Smooth muscle cell (in vitro differentiated cells): ENCODE measurements at regions not wholly inside any gene's neighbourhood (a gene's known extent, or its start where the extent isn't known, plus 50 kb on each side); places are given as distances from the start of the nearest gene placed in this dataset.

ENCODE experiments used
- DNase-seq: peaks from one replicate; lab custom pipeline; 2025; ENCODE audit not compliant: unreplicated experiment; lab: John Stamatoyannopoulos, UW
- H2AFZ ChIP-seq: fragments of 200-600 bp; sonication (generic); 2 replicates; pipeline ENCODE4 v1.6.0; 2016; ENCODE audit warnings: antibody characterized with exemption, low read depth, mild to moderate bottlenecking
- H3F3A ChIP-seq: fragments of 200-600 bp; sonication (generic); 2 replicates; pipeline ENCODE4 v1.6.0; 2017; ENCODE audit warnings: antibody characterized with exemption, low read depth
- H3K27ac ChIP-seq: fragments of 200-600 bp; sonication (generic); 2 replicates; pipeline ENCODE4 v1.5.1; 2016; ENCODE audit warnings: low read depth, mild to moderate bottlenecking
- H3K27me3 ChIP-seq: fragments of 200-600 bp; sonication (generic); 2 replicates; pipeline ENCODE4 v1.6.1; 2016; ENCODE audit warnings: low read depth, mild to moderate bottlenecking
- H3K36me3 ChIP-seq: fragments of 200-600 bp; sonication (generic); 2 replicates; pipeline ENCODE4 v1.5.1; 2016; ENCODE audit warnings: low read depth
- H3K4me1 ChIP-seq: fragments of 200-600 bp; sonication (generic); 2 replicates; pipeline ENCODE4 v1.5.1; 2016; ENCODE audit warnings: low read depth
- H3K4me2 ChIP-seq: fragments of 200-600 bp; sonication (generic); 2 replicates; pipeline ENCODE4 v1.6.0; 2016; ENCODE audit warnings: mild to moderate bottlenecking
- H3K4me3 ChIP-seq: fragments of 200-600 bp; sonication (generic); 2 replicates; pipeline ENCODE4 v1.5.1; 2016; ENCODE audit warnings: mild to moderate bottlenecking
- H3K79me2 ChIP-seq: fragments of 200-600 bp; sonication (generic); 2 replicates; pipeline ENCODE4 v1.6.0; 2016; ENCODE audit warnings: low read depth, mild to moderate bottlenecking
- H3K9ac ChIP-seq: fragments of 200-600 bp; sonication (generic); 2 replicates; pipeline ENCODE4 v1.6.0; 2016; ENCODE audit warnings: low read depth
- H3K9me3 ChIP-seq: fragments of 200-600 bp; sonication (generic); replicated peaks from 2 replicates; pipeline ENCODE4 v1.5.1; 2016; ENCODE audit warnings: low read depth
- H4K20me1 ChIP-seq: fragments of 200-600 bp; sonication (generic); 2 replicates; pipeline ENCODE4 v1.6.0; 2016; ENCODE audit warnings: low read depth
- WGBS: methylation state at CpG from one replicate; pipeline ENCODE4 v1.1.7; 2016; ENCODE audit warnings: low lambda C conversion rate; 5-methylcytosine and 5-hydroxymethylcytosine counted together
- TF ChIP-seq, protein P1 (sequence below): fragments of 200-600 bp; sonication (generic); IDR thresholded peaks from 2 replicates; pipeline ENCODE4 v1.5.1; 2017; ENCODE audit warnings: borderline replicate concordance, mild to moderate bottlenecking, antibody characterized with exemption; ENCODE audit not compliant: insufficient read depth, poor library complexity, severe bottlenecking

DNA sequence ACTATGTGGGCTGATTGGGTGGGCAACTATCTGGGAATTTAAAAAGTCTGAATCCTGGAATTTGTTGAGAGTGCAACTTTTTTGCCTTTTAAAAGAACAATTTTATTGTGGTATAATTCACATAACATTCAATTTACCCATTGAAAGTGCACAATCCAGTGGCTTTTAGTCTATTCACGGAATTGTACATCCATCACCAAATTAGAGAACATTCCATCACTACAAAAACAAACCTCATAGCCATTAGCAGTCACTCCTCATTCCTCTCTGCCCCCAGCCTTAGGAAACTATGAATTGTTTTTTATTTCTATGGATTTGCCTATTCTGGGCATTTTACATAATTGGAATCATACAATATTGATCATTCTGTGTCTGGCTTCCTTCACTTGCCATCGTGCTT, 101.8 kb upstream of the ALDH1A3 start:
- 90% methylated on average over 2 of the region's 2 CpGs for WGBS
- no peaks in the 10 kb centered on the region for H3K79me2 ChIP-seq
- H3K27me3 ChIP-seq, result no peaks in the 10 kb centered on the region
- no peak overlapping the region for H3K4me2 ChIP-seq
- TF ChIP-seq, protein P1, sequence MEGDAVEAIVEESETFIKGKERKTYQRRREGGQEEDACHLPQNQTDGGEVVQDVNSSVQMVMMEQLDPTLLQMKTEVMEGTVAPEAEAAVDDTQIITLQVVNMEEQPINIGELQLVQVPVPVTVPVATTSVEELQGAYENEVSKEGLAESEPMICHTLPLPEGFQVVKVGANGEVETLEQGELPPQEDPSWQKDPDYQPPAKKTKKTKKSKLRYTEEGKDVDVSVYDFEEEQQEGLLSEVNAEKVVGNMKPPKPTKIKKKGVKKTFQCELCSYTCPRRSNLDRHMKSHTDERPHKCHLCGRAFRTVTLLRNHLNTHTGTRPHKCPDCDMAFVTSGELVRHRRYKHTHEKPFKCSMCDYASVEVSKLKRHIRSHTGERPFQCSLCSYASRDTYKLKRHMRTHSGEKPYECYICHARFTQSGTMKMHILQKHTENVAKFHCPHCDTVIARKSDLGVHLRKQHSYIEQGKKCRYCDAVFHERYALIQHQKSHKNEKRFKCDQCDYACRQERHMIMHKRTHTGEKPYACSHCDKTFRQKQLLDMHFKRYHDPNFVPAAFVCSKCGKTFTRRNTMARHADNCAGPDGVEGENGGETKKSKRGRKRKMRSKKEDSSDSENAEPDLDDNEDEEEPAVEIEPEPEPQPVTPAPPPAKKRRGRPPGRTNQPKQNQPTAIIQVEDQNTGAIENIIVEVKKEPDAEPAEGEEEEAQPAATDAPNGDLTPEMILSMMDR, result no peak
- no peaks in the 10 kb centered on the region for H4K20me1 ChIP-seq
- H3F3A ChIP-seq, result no peaks in the 10 kb centered on the region
- no peak overlapping the region for H3K27ac ChIP-seq
- H3K9me3 ChIP-seq, result no peaks in the 10 kb centered on the region
- no peak overlapping the region for H3K4me3 ChIP-seq
- peaks cover 3% of the 10 kb centered on the region for H3K4me1 ChIP-seq
- H3K9ac ChIP-seq, result no peak overlapping the region
- no peaks in the 10 kb centered on the region for H3K36me3 ChIP-seq
- no peak for DNase-seq
- H2AFZ ChIP-seq, result no peak overlapping the region

DNA sequence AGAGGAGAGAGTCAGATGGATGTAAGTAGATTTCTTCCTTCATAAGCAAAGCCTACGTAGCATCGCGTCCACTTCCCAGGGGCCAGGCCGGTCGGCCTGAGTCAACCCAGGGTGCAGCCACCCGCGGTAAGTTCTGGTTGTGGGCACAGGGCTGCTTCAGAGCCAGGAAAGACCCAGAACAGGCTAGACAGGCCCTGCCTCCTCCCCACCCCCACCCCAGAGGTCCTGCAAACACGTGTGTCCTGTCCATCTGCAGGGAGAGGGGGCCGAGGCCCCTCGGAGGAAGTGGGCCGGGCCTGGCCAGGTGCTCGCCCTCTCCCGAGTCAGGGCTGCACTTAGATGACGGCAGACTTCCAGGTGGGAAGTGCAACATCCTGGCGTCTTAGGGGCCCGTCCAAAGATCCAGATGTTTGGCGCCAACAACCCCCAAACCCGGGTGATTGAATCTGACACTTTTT, 100.8 kb upstream of the ALDH1A3 start:
- WGBS, result 83% methylated on average over 16 of the region's 18 CpGs
- Histone ChIP-seq H3F3A (no peaks in the 10 kb centered on the region), H3K9ac (no peak overlapping the region), H3K4me1 (no peaks in the 10 kb centered on the region), H3K36me3 (no peaks in the 10 kb centered on the region), H3K4me3 (no peak overlapping the region), H3K9me3 (no peaks in the 10 kb centered on the region), H3K79me2 (no peaks in the 10 kb centered on the region), H4K20me1 (no peaks in the 10 kb centered on the region), H3K27me3 (no peaks in the 10 kb centered on the region), H2AFZ (no peak overlapping the region), H3K27ac (no peak overlapping the region), H3K4me2 (no peak overlapping the region)
- TF ChIP-seq, protein P1, result no peak
- DNase-seq, result no peak

DNA sequence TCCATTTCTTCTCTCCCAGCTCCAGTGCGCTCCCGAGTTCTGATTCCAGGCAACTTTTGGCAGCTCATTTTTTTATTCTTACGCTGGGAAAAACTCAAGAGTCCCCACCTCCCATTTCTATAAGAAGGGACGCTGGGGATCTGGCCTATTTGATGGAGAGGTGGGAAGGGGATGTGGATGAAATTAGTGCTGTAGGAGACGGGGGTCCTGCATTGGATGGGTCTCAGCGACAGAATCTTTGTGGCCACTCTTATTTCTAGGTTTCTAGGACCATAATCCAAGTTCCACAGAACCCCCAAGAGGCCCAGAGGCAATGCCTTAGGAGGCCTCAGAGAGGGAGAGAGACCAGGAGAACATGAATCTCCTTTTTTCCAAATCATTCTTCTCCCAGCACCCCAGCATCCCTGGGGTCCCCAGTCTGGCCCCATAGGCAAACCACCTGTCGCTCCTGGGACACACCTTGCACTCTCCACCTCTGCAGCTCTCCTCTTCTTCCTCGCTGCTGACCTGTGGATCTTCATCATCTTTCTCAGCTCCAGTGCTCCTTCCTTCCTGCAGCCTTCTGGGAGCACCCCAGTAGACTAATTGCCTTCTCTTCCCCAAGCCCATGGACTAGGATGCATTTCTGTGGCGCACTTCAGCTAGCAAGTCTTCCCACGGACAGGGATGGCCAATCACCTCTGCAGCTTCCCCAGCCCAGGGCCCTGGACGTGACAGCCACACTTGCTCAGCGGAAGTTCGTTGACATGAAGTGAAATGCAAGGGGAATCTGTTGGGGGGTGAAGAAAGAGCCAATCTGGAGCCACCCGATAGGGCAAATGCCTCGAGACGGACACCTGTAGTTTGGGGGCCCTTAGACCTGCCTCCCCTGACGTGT, 100.1 kb upstream of the ALDH1A3 start:
- no peaks in the 10 kb centered on the region for H3K4me1 ChIP-seq
- no peak for DNase-seq
- no peaks in the 10 kb centered on the region for H3K9me3 ChIP-seq
- H3F3A ChIP-seq, result no peaks in the 10 kb centered on the region
- no peaks in the 10 kb centered on the region for H3K79me2 ChIP-seq
- 92% methylated on average over 17 of the region's 17 CpGs for WGBS
- H4K20me1 ChIP-seq, result no peaks in the 10 kb centered on the region
- no peaks in the 10 kb centered on the region for H3K36me3 ChIP-seq
- H3K4me2 ChIP-seq, result no peak overlapping the region
- TF ChIP-seq, protein P1, result no peak
- H3K27me3 ChIP-seq, result no peaks in the 10 kb centered on the region
- no peak overlapping the region for H3K4me3 ChIP-seq
- H2AFZ ChIP-seq, result no peak overlapping the region
- no peak overlapping the region for H3K27ac ChIP-seq
- H3K9ac ChIP-seq, result no peak overlapping the region
